ENCODE measurements at regions not wholly inside any gene's neighbourhood (a gene's known extent, or its start where the extent isn't known, plus 50 kb on each side); places are given as distances from the start of the nearest gene placed in this dataset.

GRCh38 chr2:105179469-105180372, 61.8 kb upstream of the GPR45 start:
- 53 to 59% (median 54%) methylated on average over 15 of the region's 15 CpGs for WGBS, 3 donors
- intact Hi-C loops (cut with DNase I): no loop called here
- no peaks in the 10 kb centered on the region for H3K9me3 ChIP-seq
- no peaks in the 10 kb centered on the region for H3K36me3 ChIP-seq (ENCODE audit: insufficient read depth in 1 of 2, low read depth in 1 of 2)
- no peak overlapping the region for H3K27ac ChIP-seq
- H3K4me3 ChIP-seq: no peak overlapping the region
- TF ChIP-seq CTCF (IDR thresholded peaks at IDR 0.05): no peak
- ATAC-seq (peak in 1 of 4 donors; percentile 30), DNase-seq (peak in 1 of 2 donors; percentile 15)
- peaks cover 0 to 32% (median 10%) of the 10 kb centered on the region in 3 donors for H3K27me3 ChIP-seq (ENCODE audit: insufficient read depth in 3 of 3, low read length in 2 of 3)
- H3K4me1 ChIP-seq: no peaks in the 10 kb centered on the region

- Histone ChIP-seq H3K27ac (no peak overlapping the region), H3K4me3 (no peak overlapping the region), H3K36me3 (ENCODE audit: insufficient read depth in 1 of 2, low read depth in 1 of 2) (no peaks in the 10 kb centered on the region), H3K9me3 (no peaks in the 10 kb centered on the region), H3K27me3 (ENCODE audit: insufficient read depth in 3 of 3, low read length in 2 of 3) (peaks cover 0 to 32% (median 10%) of the 10 kb centered on the region in 3 donors), H3K4me1 (no peaks in the 10 kb centered on the region)
- DNase-seq (no peak), ATAC-seq (no peak)
- no peak for TF ChIP-seq CTCF (IDR thresholded peaks at IDR 0.05)
- WGBS, 3 donors: 33 to 48% (median 45%) methylated on average over 11 of the region's 11 CpGs
- intact Hi-C loops (cut with DNase I): no loop called here
Measured at GRCh38 chr2:105180491-105180972, 61.0 kb upstream of the GPR45 start.

GRCh38 chr2:105181282-105181681, 60.3 kb upstream of the GPR45 start:
- Histone ChIP-seq H3K36me3 (ENCODE audit: insufficient read depth in 1 of 2, low read depth in 1 of 2) (no peaks in the 10 kb centered on the region), H3K4me1 (no peaks in the 10 kb centered on the region), H3K4me3 (no peak overlapping the region), H3K27me3 (ENCODE audit: insufficient read depth in 3 of 3, low read length in 2 of 3) (peaks cover 0 to 31% (median 7%) of the 10 kb centered on the region in 3 donors), H3K9me3 (no peaks in the 10 kb centered on the region), H3K27ac (no peak overlapping the region)
- 29 to 37% (median 35%) methylated on average over 6 of the region's 6 CpGs for WGBS, 3 donors
- intact Hi-C loops (cut with DNase I): no loop called here
- ATAC-seq (no peak), DNase-seq (no peak)
- no peak for TF ChIP-seq CTCF (IDR thresholded peaks at IDR 0.05)

- DNase-seq: no peak
- ATAC-seq: no peak
- 81 to 83% (median 81%) methylated on average over 10 of the region's 10 CpGs for WGBS, 3 donors
- no peaks in the 10 kb centered on the region for H3K4me1 ChIP-seq
- intact Hi-C loops (cut with DNase I): no loop called here
- no peaks in the 10 kb centered on the region for H3K9me3 ChIP-seq
- TF ChIP-seq CTCF (IDR thresholded peaks at IDR 0.05): no peak
- peaks cover 0 to 16% (median 5%) of the 10 kb centered on the region in 3 donors for H3K27me3 ChIP-seq (ENCODE audit: insufficient read depth in 3 of 3, low read length in 2 of 3)
- H3K4me3 ChIP-seq: no peak overlapping the region
- no peak overlapping the region for H3K27ac ChIP-seq
- no peaks in the 10 kb centered on the region for H3K36me3 ChIP-seq (ENCODE audit: insufficient read depth in 1 of 2, low read depth in 1 of 2)
Measured at GRCh38 chr2:105183555-105184323, 57.8 kb upstream of the GPR45 start.

Measured in psoas muscle (tissue), 7 donors.